ENCODE measurements at regions not wholly inside any gene's neighbourhood (a gene's known extent, or its start where the extent isn't known, plus 50 kb on each side); places are given as distances from the start of the nearest gene placed in this dataset.

DNA sequence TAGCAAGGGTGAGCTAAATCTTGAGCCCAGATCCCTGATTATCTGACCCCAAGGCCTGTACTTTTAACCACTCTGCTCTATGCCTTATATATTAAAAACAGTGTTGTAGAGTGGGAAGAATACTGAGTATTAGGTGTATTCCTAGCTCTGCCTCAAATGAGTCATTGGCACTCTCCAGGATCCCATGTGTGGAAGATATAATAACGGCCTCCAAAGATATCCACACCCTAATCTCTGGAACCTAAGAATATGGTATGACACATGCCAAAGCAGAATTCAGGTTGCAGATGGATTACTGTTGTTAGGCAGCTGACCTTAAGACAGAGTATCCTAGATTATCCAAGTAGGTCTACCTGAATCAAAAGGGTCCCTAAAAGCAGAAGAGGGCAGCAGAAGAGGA is 110.8 kb downstream of the ADRB2 start:
- ChIA-PET CTCF (no interaction called here), POLR2A (interaction anchor here (0.6 kb wide), 1 partner anchor 111 kb away, joined by 3 read pairs; the partner anchor contains the start of gene ADRB2)
- no peak overlapping the region for H3K27ac Mint-ChIP-seq
- no peaks in the 10 kb centered on the region for H3K36me3 Mint-ChIP-seq (ENCODE audit: low read depth)
- Histone ChIP-seq H3K36me3 (ENCODE audit: insufficient read depth, low read length) (no peaks in the 10 kb centered on the region), H3K4me3 (ENCODE audit: low read length) (no peak overlapping the region), H3K27ac (ENCODE audit: low read depth in 1 of 2, low read length in 2 of 2) (no peak overlapping the region), H3K27me3 (ENCODE audit: control insufficient read depth in 1 of 2, insufficient read depth in 2 of 2, low read length in 2 of 2) (no peaks in the 10 kb centered on the region), H3K9me3 (ENCODE audit: control insufficient read depth in 1 of 2, insufficient read depth in 1 of 2, low read length in 2 of 2) (no peaks in the 10 kb centered on the region), H3K4me1 (ENCODE audit: insufficient read depth, low read length) (no peaks in the 10 kb centered on the region)
- DNase-seq = no peak
- intact Hi-C loops (cut with DNase I, micrococcal nuclease) = no loop called here
- H3K4me1 Mint-ChIP-seq (ENCODE audit: low read depth) = no peaks in the 10 kb centered on the region
- H3K27me3 Mint-ChIP-seq = peaks cover 17% of the 10 kb centered on the region
- no peaks in the 10 kb centered on the region for H3K9me3 Mint-ChIP-seq
- TF ChIP-seq, protein P1, sequence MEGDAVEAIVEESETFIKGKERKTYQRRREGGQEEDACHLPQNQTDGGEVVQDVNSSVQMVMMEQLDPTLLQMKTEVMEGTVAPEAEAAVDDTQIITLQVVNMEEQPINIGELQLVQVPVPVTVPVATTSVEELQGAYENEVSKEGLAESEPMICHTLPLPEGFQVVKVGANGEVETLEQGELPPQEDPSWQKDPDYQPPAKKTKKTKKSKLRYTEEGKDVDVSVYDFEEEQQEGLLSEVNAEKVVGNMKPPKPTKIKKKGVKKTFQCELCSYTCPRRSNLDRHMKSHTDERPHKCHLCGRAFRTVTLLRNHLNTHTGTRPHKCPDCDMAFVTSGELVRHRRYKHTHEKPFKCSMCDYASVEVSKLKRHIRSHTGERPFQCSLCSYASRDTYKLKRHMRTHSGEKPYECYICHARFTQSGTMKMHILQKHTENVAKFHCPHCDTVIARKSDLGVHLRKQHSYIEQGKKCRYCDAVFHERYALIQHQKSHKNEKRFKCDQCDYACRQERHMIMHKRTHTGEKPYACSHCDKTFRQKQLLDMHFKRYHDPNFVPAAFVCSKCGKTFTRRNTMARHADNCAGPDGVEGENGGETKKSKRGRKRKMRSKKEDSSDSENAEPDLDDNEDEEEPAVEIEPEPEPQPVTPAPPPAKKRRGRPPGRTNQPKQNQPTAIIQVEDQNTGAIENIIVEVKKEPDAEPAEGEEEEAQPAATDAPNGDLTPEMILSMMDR (IDR thresholded peaks at IDR 0.05) = no peak
- ATAC-seq (ENCODE audit: poor library complexity) = no peak
- no peak overlapping the region for H3K4me3 Mint-ChIP-seq

- no peaks in the 10 kb centered on the region for H3K9me3 ChIP-seq (ENCODE audit: control insufficient read depth in 1 of 2, insufficient read depth in 1 of 2, low read length in 2 of 2)
- H3K27me3 ChIP-seq (ENCODE audit: control insufficient read depth in 1 of 2, insufficient read depth in 2 of 2, low read length in 2 of 2) = no peaks in the 10 kb centered on the region
- no peak overlapping the region for H3K4me3 ChIP-seq (ENCODE audit: low read length)
- Mint-ChIP-seq H3K4me3 (no peak overlapping the region), H3K36me3 (ENCODE audit: low read depth) (no peaks in the 10 kb centered on the region), H3K27me3 (peaks cover 17% of the 10 kb centered on the region), H3K27ac (no peak overlapping the region), H3K4me1 (ENCODE audit: low read depth) (no peaks in the 10 kb centered on the region), H3K9me3 (no peaks in the 10 kb centered on the region)
- ATAC-seq (ENCODE audit: poor library complexity) = no peak
- ChIA-PET CTCF (no interaction called here), POLR2A (no interaction called here)
- H3K36me3 ChIP-seq (ENCODE audit: insufficient read depth, low read length) = no peaks in the 10 kb centered on the region
- intact Hi-C loops (cut with DNase I, micrococcal nuclease) = no loop called here
- DNase-seq = no peak
- TF ChIP-seq, protein P1 (IDR thresholded peaks at IDR 0.05) = no peak
- no peak overlapping the region for H3K27ac ChIP-seq (ENCODE audit: low read depth in 1 of 2, low read length in 2 of 2)
- H3K4me1 ChIP-seq (ENCODE audit: insufficient read depth, low read length) = no peaks in the 10 kb centered on the region
Observed at GRCh38 chr5:148937830-148938521, 111.6 kb downstream of the ADRB2 start.

DNA sequence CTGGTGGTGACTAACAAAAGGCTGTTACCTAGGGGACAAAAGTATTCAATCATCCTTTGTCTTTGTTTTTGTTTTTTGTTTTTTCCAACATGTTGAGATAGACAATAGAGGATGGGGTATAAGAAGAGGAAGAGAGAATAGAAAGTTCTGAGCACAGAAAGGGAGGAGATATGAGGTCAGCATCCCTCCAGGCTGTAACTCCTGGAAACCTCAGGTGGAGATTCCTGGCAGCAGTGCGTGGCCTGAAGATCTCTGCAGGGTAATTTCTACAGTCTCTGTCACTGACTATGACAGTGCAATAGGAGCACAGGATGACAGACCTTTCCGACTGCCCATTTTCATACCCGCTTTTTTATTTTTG is 112.1 kb downstream of the ADRB2 start:
- ATAC-seq (ENCODE audit: poor library complexity) (no peak), DNase-seq (no peak)
- no peak overlapping the region for H3K27ac Mint-ChIP-seq
- Histone ChIP-seq H3K27me3 (ENCODE audit: control insufficient read depth in 1 of 2, insufficient read depth in 2 of 2, low read length in 2 of 2) (no peaks in the 10 kb centered on the region), H3K27ac (ENCODE audit: low read depth in 1 of 2, low read length in 2 of 2) (no peak overlapping the region), H3K4me1 (ENCODE audit: insufficient read depth, low read length) (no peaks in the 10 kb centered on the region), H3K4me3 (ENCODE audit: low read length) (no peak overlapping the region), H3K9me3 (ENCODE audit: control insufficient read depth in 1 of 2, insufficient read depth in 1 of 2, low read length in 2 of 2) (no peaks in the 10 kb centered on the region), H3K36me3 (ENCODE audit: insufficient read depth, low read length) (no peaks in the 10 kb centered on the region)
- H3K4me3 Mint-ChIP-seq = no peak overlapping the region
- H3K4me1 Mint-ChIP-seq (ENCODE audit: low read depth) = no peaks in the 10 kb centered on the region
- ChIA-PET CTCF (no interaction called here), POLR2A (no interaction called here)
- TF ChIP-seq, protein P1 (IDR thresholded peaks at IDR 0.05) = no peak
- intact Hi-C loops (cut with DNase I, micrococcal nuclease) = no loop called here
- H3K36me3 Mint-ChIP-seq (ENCODE audit: low read depth) = no peaks in the 10 kb centered on the region
- peaks cover 17% of the 10 kb centered on the region for H3K27me3 Mint-ChIP-seq
- no peaks in the 10 kb centered on the region for H3K9me3 Mint-ChIP-seq
